ENCODE measurements at regions not wholly inside any gene's neighbourhood (a gene's known extent, or its start where the extent isn't known, plus 50 kb on each side); places are given as distances from the start of the nearest gene placed in this dataset.

DNA sequence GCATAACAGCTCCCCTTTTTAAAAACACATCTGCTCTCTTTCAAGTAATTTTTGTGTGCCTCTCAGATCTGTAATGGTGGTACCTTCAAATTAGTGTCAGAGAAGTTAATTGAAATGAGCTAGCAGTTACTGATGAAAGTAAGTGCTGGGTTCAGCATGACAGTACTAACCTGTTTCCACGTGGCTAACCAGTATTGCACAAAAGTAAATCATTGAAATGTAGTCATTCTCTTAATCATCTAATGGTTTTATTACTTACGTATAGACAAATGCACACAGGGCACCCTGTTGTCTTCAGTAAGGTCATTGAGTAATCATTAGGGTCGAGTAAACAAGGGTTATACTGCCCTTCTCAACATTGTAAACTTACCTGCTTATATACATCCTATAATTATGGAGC, 157.8 kb upstream of the PRR16 start:
- TF ChIP-seq, protein P1, sequence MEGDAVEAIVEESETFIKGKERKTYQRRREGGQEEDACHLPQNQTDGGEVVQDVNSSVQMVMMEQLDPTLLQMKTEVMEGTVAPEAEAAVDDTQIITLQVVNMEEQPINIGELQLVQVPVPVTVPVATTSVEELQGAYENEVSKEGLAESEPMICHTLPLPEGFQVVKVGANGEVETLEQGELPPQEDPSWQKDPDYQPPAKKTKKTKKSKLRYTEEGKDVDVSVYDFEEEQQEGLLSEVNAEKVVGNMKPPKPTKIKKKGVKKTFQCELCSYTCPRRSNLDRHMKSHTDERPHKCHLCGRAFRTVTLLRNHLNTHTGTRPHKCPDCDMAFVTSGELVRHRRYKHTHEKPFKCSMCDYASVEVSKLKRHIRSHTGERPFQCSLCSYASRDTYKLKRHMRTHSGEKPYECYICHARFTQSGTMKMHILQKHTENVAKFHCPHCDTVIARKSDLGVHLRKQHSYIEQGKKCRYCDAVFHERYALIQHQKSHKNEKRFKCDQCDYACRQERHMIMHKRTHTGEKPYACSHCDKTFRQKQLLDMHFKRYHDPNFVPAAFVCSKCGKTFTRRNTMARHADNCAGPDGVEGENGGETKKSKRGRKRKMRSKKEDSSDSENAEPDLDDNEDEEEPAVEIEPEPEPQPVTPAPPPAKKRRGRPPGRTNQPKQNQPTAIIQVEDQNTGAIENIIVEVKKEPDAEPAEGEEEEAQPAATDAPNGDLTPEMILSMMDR (optimal IDR thresholded peaks at IDR 0.05 in 1 of 3, IDR thresholded peaks at IDR 0.05 in 1 of 3, conservative IDR thresholded peaks at IDR 0.05 in 1 of 3; ENCODE audit: extremely low read depth in 1 of 3, insufficient read depth in 2 of 3, low read length in 3 of 3): no peak
- no peak for TF ChIP-seq EZH2 (IDR thresholded peaks at IDR 0.05; ENCODE audit: low read length)
